ENCODE measurements at regions not wholly inside any gene's neighbourhood (a gene's known extent, or its start where the extent isn't known, plus 50 kb on each side); places are given as distances from the start of the nearest gene placed in this dataset.

DNA sequence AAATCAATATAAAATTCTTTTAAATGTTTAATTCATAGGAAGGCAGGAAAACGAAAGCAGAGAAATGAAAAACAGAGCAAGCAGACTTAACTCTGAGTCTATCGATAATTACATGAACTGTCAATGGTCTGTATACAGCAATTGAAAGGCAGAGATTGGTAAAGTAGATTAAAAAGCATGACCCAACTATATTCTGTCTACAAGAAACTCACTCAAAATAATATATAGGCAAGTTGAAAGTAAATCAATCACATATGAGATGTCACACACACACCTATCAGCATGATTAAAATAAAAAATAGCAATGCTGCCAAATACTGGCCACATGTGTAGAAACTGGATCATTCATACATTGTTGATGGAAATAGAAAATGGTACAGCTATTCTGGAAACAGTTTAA lies 136.4 kb upstream of the CYP1B1 start:
- intact Hi-C loops (cut with DNase I), result no loop called here
- peaks cover 0 to 6% (median 0%) of the 10 kb centered on the region in 4 donors for H3K9me3 ChIP-seq
- no peak overlapping the region for H3K4me3 ChIP-seq
- no peaks in the 10 kb centered on the region for H3K36me3 ChIP-seq
- no peak for DNase-seq (ENCODE audit: extremely low spot score)
- peaks cover 0 to 23% (median 12%) of the 10 kb centered on the region in 4 donors for H3K4me1 ChIP-seq
- no peaks in the 10 kb centered on the region for H3K27me3 ChIP-seq
- H3K27ac ChIP-seq (replicated peaks in 1 of 4), result no peak overlapping the region
- WGBS, result 96% methylated on average over 2 of the region's 2 CpGs
- TF ChIP-seq POLR2AphosphoS5 (IDR thresholded peaks at IDR 0.05) (no peak), POLR2A (IDR thresholded peaks at IDR 0.05; ENCODE audit: low read depth) (no peak), EP300 (IDR thresholded peaks at IDR 0.05) (no peak)
- TF ChIP-seq, protein P1, sequence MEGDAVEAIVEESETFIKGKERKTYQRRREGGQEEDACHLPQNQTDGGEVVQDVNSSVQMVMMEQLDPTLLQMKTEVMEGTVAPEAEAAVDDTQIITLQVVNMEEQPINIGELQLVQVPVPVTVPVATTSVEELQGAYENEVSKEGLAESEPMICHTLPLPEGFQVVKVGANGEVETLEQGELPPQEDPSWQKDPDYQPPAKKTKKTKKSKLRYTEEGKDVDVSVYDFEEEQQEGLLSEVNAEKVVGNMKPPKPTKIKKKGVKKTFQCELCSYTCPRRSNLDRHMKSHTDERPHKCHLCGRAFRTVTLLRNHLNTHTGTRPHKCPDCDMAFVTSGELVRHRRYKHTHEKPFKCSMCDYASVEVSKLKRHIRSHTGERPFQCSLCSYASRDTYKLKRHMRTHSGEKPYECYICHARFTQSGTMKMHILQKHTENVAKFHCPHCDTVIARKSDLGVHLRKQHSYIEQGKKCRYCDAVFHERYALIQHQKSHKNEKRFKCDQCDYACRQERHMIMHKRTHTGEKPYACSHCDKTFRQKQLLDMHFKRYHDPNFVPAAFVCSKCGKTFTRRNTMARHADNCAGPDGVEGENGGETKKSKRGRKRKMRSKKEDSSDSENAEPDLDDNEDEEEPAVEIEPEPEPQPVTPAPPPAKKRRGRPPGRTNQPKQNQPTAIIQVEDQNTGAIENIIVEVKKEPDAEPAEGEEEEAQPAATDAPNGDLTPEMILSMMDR (IDR thresholded peaks at IDR 0.05), result no peak

DNA sequence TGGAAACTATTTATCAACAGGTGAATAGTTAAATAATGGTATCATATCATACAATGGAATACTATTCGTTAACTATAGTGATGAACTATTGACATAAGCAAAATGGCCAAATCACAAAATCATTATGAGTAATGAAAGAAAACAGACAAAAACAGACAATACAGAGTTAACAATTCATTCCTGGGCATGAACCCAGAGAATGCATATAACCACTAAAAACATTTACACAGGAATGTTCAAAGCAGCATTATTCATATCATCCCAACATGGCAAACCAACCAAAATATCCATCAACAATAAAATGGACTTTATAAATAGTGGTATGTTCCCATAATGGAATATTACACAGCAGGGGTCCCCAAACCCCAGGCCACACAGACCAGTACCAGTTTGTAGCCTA lies 131.2 kb upstream of the CYP1B1 start:
- Histone ChIP-seq H3K36me3 (no peaks in the 10 kb centered on the region), H3K4me3 (no peak overlapping the region), H3K27me3 (no peaks in the 10 kb centered on the region), H3K4me1 (no peaks in the 10 kb centered on the region), H3K27ac (replicated peaks in 1 of 4) (no peak overlapping the region), H3K9me3 (peaks cover 0 to 2% (median 0%) of the 10 kb centered on the region in 4 donors)
- DNase-seq (ENCODE audit: extremely low spot score), result no peak
- intact Hi-C loops (cut with DNase I), result no loop called here
- 97% methylated on average over 1 of the region's 1 CpG for WGBS
- TF ChIP-seq POLR2A (IDR thresholded peaks at IDR 0.05; ENCODE audit: low read depth) (no peak), POLR2AphosphoS5 (IDR thresholded peaks at IDR 0.05) (no peak), EP300 (IDR thresholded peaks at IDR 0.05) (no peak)
- TF ChIP-seq, protein P1 (IDR thresholded peaks at IDR 0.05), result no peak

GRCh38 chr2:38203446-38203810 lies 127.5 kb upstream of the CYP1B1 start:
- intact Hi-C loops (cut with DNase I), result no loop called here
- 84% methylated on average over 9 of the region's 9 CpGs for WGBS
- no peaks in the 10 kb centered on the region for H3K9me3 ChIP-seq
- no peaks in the 10 kb centered on the region for H3K27me3 ChIP-seq
- peaks cover 0 to 24% (median 16%) of the 10 kb centered on the region in 4 donors for H3K4me1 ChIP-seq
- no peaks in the 10 kb centered on the region for H3K36me3 ChIP-seq
- DNase-seq (ENCODE audit: extremely low spot score), result no peak
- H3K27ac ChIP-seq (replicated peaks in 1 of 4), result no peak overlapping the region
- no peak overlapping the region for H3K4me3 ChIP-seq
- TF ChIP-seq EP300 (IDR thresholded peaks at IDR 0.05), result no peak
- TF ChIP-seq, protein P1 (IDR thresholded peaks at IDR 0.05), result no peak
- no peak for TF ChIP-seq POLR2AphosphoS5 (IDR thresholded peaks at IDR 0.05)
- no peak for TF ChIP-seq POLR2A (IDR thresholded peaks at IDR 0.05; ENCODE audit: low read depth)

GRCh38 chr2:38202713-38203445 lies 126.9 kb upstream of the CYP1B1 start:
- intact Hi-C loops (cut with DNase I), result no loop called here
- 89% methylated on average over 14 of the region's 14 CpGs for WGBS

More at GRCh38 chr2:38202713-38203445, 126.9 kb upstream of the CYP1B1 start:
- H3K4me1 ChIP-seq, result peaks cover 0 to 24% (median 16%) of the 10 kb centered on the region in 4 donors
- H3K9me3 ChIP-seq, result no peaks in the 10 kb centered on the region
- no peak overlapping the region for H3K4me3 ChIP-seq
- no peak overlapping the region for H3K27ac ChIP-seq (replicated peaks in 1 of 4)
- no peaks in the 10 kb centered on the region for H3K27me3 ChIP-seq
- H3K36me3 ChIP-seq, result no peaks in the 10 kb centered on the region
- no peak for DNase-seq (ENCODE audit: extremely low spot score)
- no peak for TF ChIP-seq POLR2AphosphoS5 (IDR thresholded peaks at IDR 0.05)
- TF ChIP-seq EP300 (IDR thresholded peaks at IDR 0.05), result no peak
- TF ChIP-seq, protein P1 (IDR thresholded peaks at IDR 0.05), result no peak
- no peak for TF ChIP-seq POLR2A (IDR thresholded peaks at IDR 0.05; ENCODE audit: low read depth)
